ENCODE measurements at regions not wholly inside any gene's neighbourhood (a gene's known extent, or its start where the extent isn't known, plus 50 kb on each side); places are given as distances from the start of the nearest gene placed in this dataset.

DNA sequence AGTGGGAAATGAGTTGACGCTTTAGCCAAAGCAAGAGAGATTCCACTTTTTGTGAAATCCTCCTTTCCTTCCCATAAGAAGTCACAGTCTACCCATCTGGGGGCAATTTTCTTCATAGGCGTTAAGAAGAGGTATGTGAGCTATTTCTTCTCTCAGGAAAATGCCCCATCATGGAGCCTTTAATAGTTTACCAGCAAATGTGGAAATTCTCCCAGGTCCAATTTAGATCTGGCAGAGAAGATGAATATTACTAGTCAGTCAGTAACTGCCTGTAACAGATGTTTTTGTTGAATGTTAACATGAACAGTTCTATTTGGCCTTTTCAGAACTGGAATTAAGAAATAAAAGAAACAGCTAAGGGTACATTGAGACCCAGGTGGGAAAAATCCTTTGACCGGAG lies 156.4 kb upstream of the RFX3 start:
- no peaks in the 10 kb centered on the region for H3K36me3 ChIP-seq (ENCODE audit: insufficient read depth)
- H2AFZ ChIP-seq (ENCODE audit: low read depth), result no peak overlapping the region
- no peak overlapping the region for H3K4me2 ChIP-seq
- H3K4me1 ChIP-seq (ENCODE audit: low read depth, poor library complexity, severe bottlenecking), result no peaks in the 10 kb centered on the region
- no peaks in the 10 kb centered on the region for H4K20me1 ChIP-seq (ENCODE audit: insufficient read depth)
- H3K4me3 ChIP-seq (IDR thresholded peaks at IDR 0.05; ENCODE audit: insufficient read depth, low read depth, low read length), result no peak overlapping the region
- TF ChIP-seq, protein P1, sequence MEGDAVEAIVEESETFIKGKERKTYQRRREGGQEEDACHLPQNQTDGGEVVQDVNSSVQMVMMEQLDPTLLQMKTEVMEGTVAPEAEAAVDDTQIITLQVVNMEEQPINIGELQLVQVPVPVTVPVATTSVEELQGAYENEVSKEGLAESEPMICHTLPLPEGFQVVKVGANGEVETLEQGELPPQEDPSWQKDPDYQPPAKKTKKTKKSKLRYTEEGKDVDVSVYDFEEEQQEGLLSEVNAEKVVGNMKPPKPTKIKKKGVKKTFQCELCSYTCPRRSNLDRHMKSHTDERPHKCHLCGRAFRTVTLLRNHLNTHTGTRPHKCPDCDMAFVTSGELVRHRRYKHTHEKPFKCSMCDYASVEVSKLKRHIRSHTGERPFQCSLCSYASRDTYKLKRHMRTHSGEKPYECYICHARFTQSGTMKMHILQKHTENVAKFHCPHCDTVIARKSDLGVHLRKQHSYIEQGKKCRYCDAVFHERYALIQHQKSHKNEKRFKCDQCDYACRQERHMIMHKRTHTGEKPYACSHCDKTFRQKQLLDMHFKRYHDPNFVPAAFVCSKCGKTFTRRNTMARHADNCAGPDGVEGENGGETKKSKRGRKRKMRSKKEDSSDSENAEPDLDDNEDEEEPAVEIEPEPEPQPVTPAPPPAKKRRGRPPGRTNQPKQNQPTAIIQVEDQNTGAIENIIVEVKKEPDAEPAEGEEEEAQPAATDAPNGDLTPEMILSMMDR (conservative IDR thresholded peaks at IDR 0.05; ENCODE audit: low read depth, low read length), result no peak
- H3K27ac ChIP-seq, result no peak overlapping the region
- no peaks in the 10 kb centered on the region for H3K27me3 ChIP-seq (ENCODE audit: insufficient read depth, low read depth)
- H3K9ac ChIP-seq, result no peak overlapping the region
- no peaks in the 10 kb centered on the region for H3K79me2 ChIP-seq (ENCODE audit: insufficient read depth, low read depth)

GRCh38 chr9:3677541-3677940 lies 151.7 kb upstream of the RFX3 start:
- no peaks in the 10 kb centered on the region; the same call in 1 of the 2 replicates for H3K27me3 ChIP-seq (ENCODE audit: insufficient read depth, low read depth)
- H3K4me2 ChIP-seq, result no peak overlapping the region
- no peaks in the 10 kb centered on the region for H3K4me1 ChIP-seq (ENCODE audit: low read depth, poor library complexity, severe bottlenecking)
- H3K27ac ChIP-seq, result no peak overlapping the region
- H3K9ac ChIP-seq, result no peak overlapping the region
- no peaks in the 10 kb centered on the region for H4K20me1 ChIP-seq (ENCODE audit: insufficient read depth)
- H3K79me2 ChIP-seq (ENCODE audit: insufficient read depth, low read depth), result no peaks in the 10 kb centered on the region
- H3K36me3 ChIP-seq (ENCODE audit: insufficient read depth), result no peaks in the 10 kb centered on the region
- TF ChIP-seq, protein P1 (conservative IDR thresholded peaks at IDR 0.05; ENCODE audit: low read depth, low read length), result no peak
- no peak overlapping the region for H3K4me3 ChIP-seq (IDR thresholded peaks at IDR 0.05; ENCODE audit: insufficient read depth, low read depth, low read length)
- H2AFZ ChIP-seq (ENCODE audit: low read depth), result no peak overlapping the region

GRCh38 chr9:3676766-3677165 lies 151.0 kb upstream of the RFX3 start:
- H3K36me3 ChIP-seq (ENCODE audit: insufficient read depth), result no peaks in the 10 kb centered on the region
- no peak overlapping the region for H2AFZ ChIP-seq (ENCODE audit: low read depth)
- no peaks in the 10 kb centered on the region for H3K4me1 ChIP-seq (ENCODE audit: low read depth, poor library complexity, severe bottlenecking)
- H3K4me3 ChIP-seq (IDR thresholded peaks at IDR 0.05; ENCODE audit: insufficient read depth, low read depth, low read length), result no peak overlapping the region
- no peaks in the 10 kb centered on the region for H3K79me2 ChIP-seq (ENCODE audit: insufficient read depth, low read depth)
- no peaks in the 10 kb centered on the region for H4K20me1 ChIP-seq (ENCODE audit: insufficient read depth)
- no peak overlapping the region for H3K9ac ChIP-seq
- H3K4me2 ChIP-seq, result no peak overlapping the region
- TF ChIP-seq, protein P1 (conservative IDR thresholded peaks at IDR 0.05; ENCODE audit: low read depth, low read length), result no peak
- no peaks in the 10 kb centered on the region; the same call in 1 of the 2 replicates for H3K27me3 ChIP-seq (ENCODE audit: insufficient read depth, low read depth)
- H3K27ac ChIP-seq, result no peak overlapping the region

- TF ChIP-seq, protein P1 (conservative IDR thresholded peaks at IDR 0.05; ENCODE audit: low read depth, low read length), result no peak
- Histone ChIP-seq H3K36me3 (ENCODE audit: insufficient read depth) (no peaks in the 10 kb centered on the region), H3K4me2 (no peak overlapping the region), H3K79me2 (ENCODE audit: insufficient read depth, low read depth) (no peaks in the 10 kb centered on the region), H3K9ac (no peak overlapping the region), H3K27me3 (ENCODE audit: insufficient read depth, low read depth) (no peaks in the 10 kb centered on the region; the same call in 1 of the 2 replicates), H3K4me3 (IDR thresholded peaks at IDR 0.05; ENCODE audit: insufficient read depth, low read depth, low read length) (no peak overlapping the region), H3K4me1 (ENCODE audit: low read depth, poor library complexity, severe bottlenecking) (no peaks in the 10 kb centered on the region), H2AFZ (ENCODE audit: low read depth) (no peak overlapping the region), H3K27ac (no peak overlapping the region), H4K20me1 (ENCODE audit: insufficient read depth) (no peaks in the 10 kb centered on the region)
Measured at GRCh38 chr9:3675946-3676345, 150.1 kb upstream of the RFX3 start.
